ENCODE measurements at regions not wholly inside any gene's neighbourhood (a gene's known extent, or its start where the extent isn't known, plus 50 kb on each side); places are given as distances from the start of the nearest gene placed in this dataset.

DNA sequence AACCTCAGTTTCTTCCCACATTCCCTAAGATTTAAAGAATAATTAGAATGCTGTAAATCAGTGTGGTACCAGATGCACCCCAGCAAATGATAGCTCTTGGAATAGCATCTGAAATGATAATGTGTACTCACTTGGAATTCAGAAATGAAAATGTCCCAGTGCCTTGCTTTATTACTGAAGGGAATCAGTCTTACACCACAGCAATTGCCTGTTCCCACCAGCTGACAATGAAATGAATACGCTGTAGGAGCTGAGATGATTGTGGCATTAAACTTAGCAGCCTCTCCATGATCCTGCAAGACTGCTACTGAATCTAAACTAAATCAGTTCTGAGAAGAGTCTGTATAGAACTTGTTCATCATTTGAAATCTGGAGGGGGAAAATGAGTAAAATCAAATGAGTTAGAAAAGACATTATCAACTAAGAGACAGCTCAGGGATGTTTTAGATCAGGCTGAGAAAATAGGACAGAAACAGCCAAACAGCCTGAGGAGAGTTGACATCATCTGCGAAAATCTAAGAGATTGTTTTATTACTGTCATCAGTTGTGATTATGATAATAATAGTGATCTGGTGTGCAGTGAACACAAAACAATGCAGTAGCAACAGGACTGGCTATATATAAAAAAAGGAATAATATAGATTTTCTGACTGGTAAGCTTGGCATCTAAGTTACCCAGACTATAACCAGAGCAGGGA lies 108.6 kb upstream of the SLC13A1 start:
- Histone ChIP-seq H3K27me3 (no peaks in the 10 kb centered on the region), H3K27ac (replicated peaks in 1 of 4) (no peak overlapping the region), H3K4me1 (no peaks in the 10 kb centered on the region), H3K9me3 (no peaks in the 10 kb centered on the region), H3K36me3 (no peaks in the 10 kb centered on the region), H3K4me3 (no peak overlapping the region)
- DNase-seq (ENCODE audit: extremely low spot score), result no peak
- intact Hi-C loops (cut with DNase I), result no loop called here
- 81% methylated on average over 2 of the region's 2 CpGs for WGBS
- no peak for TF ChIP-seq EP300 (IDR thresholded peaks at IDR 0.05)
- TF ChIP-seq POLR2A (IDR thresholded peaks at IDR 0.05; ENCODE audit: low read depth), result no peak
- no peak for TF ChIP-seq POLR2AphosphoS5 (IDR thresholded peaks at IDR 0.05)
- TF ChIP-seq, protein P1, sequence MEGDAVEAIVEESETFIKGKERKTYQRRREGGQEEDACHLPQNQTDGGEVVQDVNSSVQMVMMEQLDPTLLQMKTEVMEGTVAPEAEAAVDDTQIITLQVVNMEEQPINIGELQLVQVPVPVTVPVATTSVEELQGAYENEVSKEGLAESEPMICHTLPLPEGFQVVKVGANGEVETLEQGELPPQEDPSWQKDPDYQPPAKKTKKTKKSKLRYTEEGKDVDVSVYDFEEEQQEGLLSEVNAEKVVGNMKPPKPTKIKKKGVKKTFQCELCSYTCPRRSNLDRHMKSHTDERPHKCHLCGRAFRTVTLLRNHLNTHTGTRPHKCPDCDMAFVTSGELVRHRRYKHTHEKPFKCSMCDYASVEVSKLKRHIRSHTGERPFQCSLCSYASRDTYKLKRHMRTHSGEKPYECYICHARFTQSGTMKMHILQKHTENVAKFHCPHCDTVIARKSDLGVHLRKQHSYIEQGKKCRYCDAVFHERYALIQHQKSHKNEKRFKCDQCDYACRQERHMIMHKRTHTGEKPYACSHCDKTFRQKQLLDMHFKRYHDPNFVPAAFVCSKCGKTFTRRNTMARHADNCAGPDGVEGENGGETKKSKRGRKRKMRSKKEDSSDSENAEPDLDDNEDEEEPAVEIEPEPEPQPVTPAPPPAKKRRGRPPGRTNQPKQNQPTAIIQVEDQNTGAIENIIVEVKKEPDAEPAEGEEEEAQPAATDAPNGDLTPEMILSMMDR (IDR thresholded peaks at IDR 0.05), result no peak

DNA sequence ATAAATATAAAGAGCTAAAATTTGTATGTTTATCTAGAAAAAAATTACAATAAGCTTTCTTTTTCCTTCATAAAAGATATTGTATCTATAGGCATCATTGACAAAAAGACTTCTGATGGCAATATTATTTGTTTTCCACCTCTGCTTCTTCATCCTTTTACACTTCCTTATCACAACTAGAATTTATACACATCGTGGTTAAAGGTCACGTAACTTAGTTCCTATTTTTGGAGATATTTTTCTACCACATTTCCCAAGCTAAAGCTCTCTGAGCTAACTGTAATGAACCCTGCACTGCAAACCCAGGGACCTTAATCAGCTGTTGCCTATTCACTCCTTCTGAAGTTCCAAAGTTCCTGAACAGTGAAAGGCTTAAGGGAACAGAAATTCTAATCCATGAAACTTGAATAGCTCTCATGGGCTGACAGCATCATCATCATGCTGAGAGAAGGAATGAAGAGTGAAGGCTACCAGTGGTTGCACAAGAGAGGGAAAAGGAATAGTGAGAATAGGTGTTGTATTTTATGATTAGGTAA lies 106.1 kb upstream of the SLC13A1 start:
- TF ChIP-seq EP300 (IDR thresholded peaks at IDR 0.05) (no peak), POLR2AphosphoS5 (IDR thresholded peaks at IDR 0.05) (no peak), POLR2A (IDR thresholded peaks at IDR 0.05; ENCODE audit: low read depth) (no peak)
- TF ChIP-seq, protein P1 (IDR thresholded peaks at IDR 0.05), result no peak
- intact Hi-C loops (cut with DNase I), result no loop called here
- WGBS, result 59% methylated on average over 2 of the region's 2 CpGs
- no peaks in the 10 kb centered on the region for H3K4me1 ChIP-seq
- H3K9me3 ChIP-seq, result no peaks in the 10 kb centered on the region
- no peaks in the 10 kb centered on the region for H3K36me3 ChIP-seq
- no peak for DNase-seq (ENCODE audit: extremely low spot score)
- H3K27ac ChIP-seq (replicated peaks in 1 of 4), result no peak overlapping the region
- H3K27me3 ChIP-seq, result no peaks in the 10 kb centered on the region
- no peak overlapping the region for H3K4me3 ChIP-seq

DNA sequence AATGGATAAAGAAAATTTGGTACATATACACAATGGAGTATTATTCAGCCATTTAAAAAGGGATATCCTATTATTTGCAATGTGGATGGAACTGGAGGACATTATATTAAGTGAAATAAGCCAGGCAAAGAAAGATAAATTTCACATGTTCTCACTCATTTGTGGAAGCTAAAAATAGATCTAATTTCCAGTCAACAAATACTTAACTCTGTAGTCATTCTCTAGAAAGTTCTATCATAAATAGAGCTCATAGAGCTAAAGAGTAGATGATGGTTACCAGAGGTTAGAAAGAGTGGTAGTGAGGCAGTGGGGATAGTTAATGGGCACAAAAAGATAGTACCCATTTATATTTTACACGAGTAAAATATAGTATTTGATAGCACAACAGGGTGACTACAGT lies 104.2 kb upstream of the SLC13A1 start:
- Histone ChIP-seq H3K4me3 (no peak overlapping the region), H3K4me1 (no peaks in the 10 kb centered on the region), H3K36me3 (no peaks in the 10 kb centered on the region), H3K9me3 (no peaks in the 10 kb centered on the region), H3K27me3 (no peaks in the 10 kb centered on the region), H3K27ac (replicated peaks in 1 of 4) (no peak overlapping the region)
- intact Hi-C loops (cut with DNase I), result no loop called here
- 71% methylated on average over 1 of the region's 1 CpG for WGBS
- DNase-seq (ENCODE audit: extremely low spot score), result no peak
- no peak for TF ChIP-seq POLR2A (IDR thresholded peaks at IDR 0.05; ENCODE audit: low read depth)
- TF ChIP-seq, protein P1 (IDR thresholded peaks at IDR 0.05), result no peak
- TF ChIP-seq POLR2AphosphoS5 (IDR thresholded peaks at IDR 0.05), result no peak
- no peak for TF ChIP-seq EP300 (IDR thresholded peaks at IDR 0.05)

DNA sequence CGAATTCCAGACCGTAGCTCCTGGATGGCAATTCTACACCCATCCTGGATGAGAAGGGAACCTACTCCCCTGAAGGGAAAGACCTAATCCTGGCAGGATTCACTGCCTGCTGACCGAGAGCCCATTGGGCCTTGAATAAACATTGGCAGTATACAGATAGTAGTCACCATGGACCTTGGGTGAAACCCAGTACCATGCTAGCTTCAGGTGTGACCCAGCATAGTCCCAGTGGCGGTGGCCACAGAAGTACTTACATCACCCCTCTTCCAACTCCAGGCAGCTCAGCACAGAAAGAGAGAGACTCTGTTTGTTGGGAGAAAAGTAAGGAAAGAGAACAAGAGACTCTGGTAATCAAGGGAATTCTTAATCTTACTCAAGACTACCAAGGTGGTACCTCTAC lies 97.2 kb upstream of the SLC13A1 start:
- no peak for DNase-seq (ENCODE audit: extremely low spot score)
- WGBS, result 79% methylated on average over 3 of the region's 4 CpGs
- H3K36me3 ChIP-seq, result no peaks in the 10 kb centered on the region
- intact Hi-C loops (cut with DNase I), result no loop called here
- no peak overlapping the region for H3K27ac ChIP-seq (replicated peaks in 1 of 4)
- no peak for TF ChIP-seq POLR2AphosphoS5 (IDR thresholded peaks at IDR 0.05)
- TF ChIP-seq, protein P1 (IDR thresholded peaks at IDR 0.05), result no peak
- no peak for TF ChIP-seq POLR2A (IDR thresholded peaks at IDR 0.05; ENCODE audit: low read depth)
- TF ChIP-seq EP300 (IDR thresholded peaks at IDR 0.05), result no peak
- no peaks in the 10 kb centered on the region for H3K9me3 ChIP-seq
- no peaks in the 10 kb centered on the region for H3K4me1 ChIP-seq
- no peaks in the 10 kb centered on the region for H3K27me3 ChIP-seq
- H3K4me3 ChIP-seq, result no peak overlapping the region

DNA sequence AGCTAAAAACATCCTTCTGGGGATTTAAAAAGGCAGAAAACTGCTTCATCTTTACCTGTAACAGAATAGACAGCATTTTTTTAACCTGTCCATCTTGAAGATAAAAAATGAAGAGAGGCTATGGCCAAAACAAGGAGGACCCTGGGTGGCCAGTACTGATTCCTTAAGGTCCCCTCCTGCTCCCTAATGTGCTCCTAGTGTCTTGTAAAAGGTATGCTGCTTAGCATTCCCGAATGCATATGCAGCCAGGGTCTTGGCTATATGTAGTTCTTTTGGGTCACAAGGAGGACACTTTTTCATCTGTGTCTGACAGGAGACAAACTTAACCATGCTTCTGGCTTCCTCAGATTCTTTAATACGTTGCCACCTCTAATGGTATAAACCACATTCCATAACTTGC lies 93.9 kb upstream of the SLC13A1 start:
- H3K27ac ChIP-seq (replicated peaks in 1 of 4), result no peak overlapping the region
- WGBS, result 72% methylated on average over 2 of the region's 2 CpGs
- H3K27me3 ChIP-seq, result no peaks in the 10 kb centered on the region
- no peak overlapping the region for H3K4me3 ChIP-seq
- intact Hi-C loops (cut with DNase I), result no loop called here
- DNase-seq (ENCODE audit: extremely low spot score), result no peak
- no peaks in the 10 kb centered on the region for H3K36me3 ChIP-seq
- no peaks in the 10 kb centered on the region for H3K4me1 ChIP-seq
- no peaks in the 10 kb centered on the region for H3K9me3 ChIP-seq
- TF ChIP-seq POLR2AphosphoS5 (IDR thresholded peaks at IDR 0.05), result no peak
- TF ChIP-seq, protein P1 (IDR thresholded peaks at IDR 0.05), result no peak
- no peak for TF ChIP-seq EP300 (IDR thresholded peaks at IDR 0.05)
- no peak for TF ChIP-seq POLR2A (IDR thresholded peaks at IDR 0.05; ENCODE audit: low read depth)

All from esophagus muscularis mucosa (tissue), 4 donors.